RWPE2 (cell line): ENCODE measurements at regions not wholly inside any gene's neighbourhood (a gene's known extent, or its start where the extent isn't known, plus 50 kb on each side); places are given as distances from the start of the nearest gene placed in this dataset.

Source experiments
- ATAC-seq: fragments of 200-7000 bp; cut with Tn5 transposase; 3 replicates; pipeline ENCODE4 v1.9.1; 2021; ENCODE audit warnings: low read depth
- DNase-seq: peaks from one replicate; pipeline ENCODE4 v3.0.0-alpha.2; 2020; ENCODE audit warnings: low spot score
- H3K27ac ChIP-seq: fragments of 450-650 bp; 2 replicates; pipeline ENCODE4 v1.5.1; 2017; ENCODE audit warnings: mild to moderate bottlenecking; ENCODE audit not compliant: poor library complexity, severe bottlenecking
- H3K27me3 ChIP-seq: fragments of 250-450 bp; sonication (Bioruptor Pico); 2 replicates; pipeline ENCODE4 v1.5.1; 2021; ENCODE audit warnings: mild to moderate bottlenecking, moderate library complexity; ENCODE audit not compliant: insufficient read depth, poor library complexity, severe bottlenecking
- H3K36me3 ChIP-seq: fragments of 250-450 bp; sonication (Bioruptor Pico); 2 replicates; pipeline ENCODE4 v1.5.1; 2020; ENCODE audit warnings: low read depth, mild to moderate bottlenecking, moderate library complexity
- H3K4me1 ChIP-seq: fragments of 250-450 bp; sonication (Bioruptor Pico); 2 replicates; pipeline ENCODE4 v1.5.1; 2021; ENCODE audit warnings: mild to moderate bottlenecking, moderate library complexity; ENCODE audit not compliant: insufficient read depth, poor library complexity, severe bottlenecking
- H3K4me3 ChIP-seq: fragments of 250-450 bp; sonication (Bioruptor Pico); 2 replicates; pipeline ENCODE4 v1.5.1; 2021; ENCODE audit warnings: mild to moderate bottlenecking, moderate library complexity; ENCODE audit not compliant: severe bottlenecking
- H3K9me3 ChIP-seq: fragments of 250-450 bp; sonication (Bioruptor Pico); 2 replicates; pipeline ENCODE4 v1.5.1; 2021; ENCODE audit warnings: mild to moderate bottlenecking, moderate library complexity; ENCODE audit not compliant: severe bottlenecking
- TF ChIP-seq, protein P1 (sequence below): fragments of 450-650 bp; IDR thresholded peaks from one replicate; pipeline ENCODE4 v1.5.1; 2017; ENCODE audit warnings: mild to moderate bottlenecking, moderate library complexity; ENCODE audit not compliant: poor library complexity, severe bottlenecking

GRCh38 chr20:24203526-24204183 lies 215.1 kb upstream of the GGTLC1 start:
- no peak for DNase-seq
- no peak for ATAC-seq
- Histone ChIP-seq H3K27ac (no peak overlapping the region), H3K9me3 (no peaks in the 10 kb centered on the region), H3K36me3 (no peaks in the 10 kb centered on the region), H3K4me1 (no peaks in the 10 kb centered on the region), H3K4me3 (no peak overlapping the region), H3K27me3 (no peaks in the 10 kb centered on the region)
- TF ChIP-seq, protein P1, sequence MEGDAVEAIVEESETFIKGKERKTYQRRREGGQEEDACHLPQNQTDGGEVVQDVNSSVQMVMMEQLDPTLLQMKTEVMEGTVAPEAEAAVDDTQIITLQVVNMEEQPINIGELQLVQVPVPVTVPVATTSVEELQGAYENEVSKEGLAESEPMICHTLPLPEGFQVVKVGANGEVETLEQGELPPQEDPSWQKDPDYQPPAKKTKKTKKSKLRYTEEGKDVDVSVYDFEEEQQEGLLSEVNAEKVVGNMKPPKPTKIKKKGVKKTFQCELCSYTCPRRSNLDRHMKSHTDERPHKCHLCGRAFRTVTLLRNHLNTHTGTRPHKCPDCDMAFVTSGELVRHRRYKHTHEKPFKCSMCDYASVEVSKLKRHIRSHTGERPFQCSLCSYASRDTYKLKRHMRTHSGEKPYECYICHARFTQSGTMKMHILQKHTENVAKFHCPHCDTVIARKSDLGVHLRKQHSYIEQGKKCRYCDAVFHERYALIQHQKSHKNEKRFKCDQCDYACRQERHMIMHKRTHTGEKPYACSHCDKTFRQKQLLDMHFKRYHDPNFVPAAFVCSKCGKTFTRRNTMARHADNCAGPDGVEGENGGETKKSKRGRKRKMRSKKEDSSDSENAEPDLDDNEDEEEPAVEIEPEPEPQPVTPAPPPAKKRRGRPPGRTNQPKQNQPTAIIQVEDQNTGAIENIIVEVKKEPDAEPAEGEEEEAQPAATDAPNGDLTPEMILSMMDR, result no peak

- ATAC-seq (no peak), DNase-seq (no peak)
- Histone ChIP-seq H3K9me3 (no peaks in the 10 kb centered on the region), H3K27me3 (no peaks in the 10 kb centered on the region), H3K36me3 (no peaks in the 10 kb centered on the region), H3K4me1 (no peaks in the 10 kb centered on the region), H3K4me3 (no peak overlapping the region), H3K27ac (no peak overlapping the region)
- TF ChIP-seq, protein P1, result no peak
These were observed 210.9 kb upstream of the GGTLC1 start for GRCh38 chr20:24199501-24199900.

GRCh38 chr20:24194143-24194542 lies 205.6 kb upstream of the GGTLC1 start:
- ATAC-seq, result no peak
- DNase-seq, result no peak
- Histone ChIP-seq H3K4me3 (no peak overlapping the region), H3K27me3 (peaks cover 7% of the 10 kb centered on the region), H3K36me3 (no peaks in the 10 kb centered on the region), H3K9me3 (peaks cover 2% of the 10 kb centered on the region), H3K4me1 (no peaks in the 10 kb centered on the region), H3K27ac (no peak overlapping the region)
- TF ChIP-seq, protein P1, result no peak

GRCh38 chr20:24190905-24191304 lies 202.3 kb upstream of the GGTLC1 start:
- Histone ChIP-seq H3K36me3 (no peaks in the 10 kb centered on the region), H3K4me1 (no peaks in the 10 kb centered on the region), H3K9me3 (peaks cover 2% of the 10 kb centered on the region), H3K4me3 (no peak overlapping the region), H3K27ac (no peak overlapping the region), H3K27me3 (peaks cover 15% of the 10 kb centered on the region)
- ATAC-seq, result no peak
- no peak for DNase-seq
- TF ChIP-seq, protein P1, result no peak

DNA sequence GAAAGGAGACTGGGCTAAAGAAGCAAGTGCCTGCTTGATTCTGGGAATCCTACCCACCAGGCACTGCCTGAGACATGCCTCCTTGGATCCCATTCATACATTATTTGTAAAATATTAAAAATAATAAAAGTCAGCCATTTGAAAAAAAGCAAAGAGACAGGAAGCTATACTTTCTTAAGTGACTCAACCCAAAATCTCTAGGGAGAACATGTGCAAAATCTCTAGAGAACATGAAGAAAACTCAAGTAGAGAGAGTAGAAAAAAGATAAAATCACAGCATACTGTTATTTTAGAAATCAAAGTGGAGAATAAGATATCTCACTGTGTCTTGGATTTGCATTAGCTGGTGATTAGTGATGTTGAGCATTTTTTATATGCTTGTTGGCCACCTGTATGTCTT lies 197.2 kb upstream of the GGTLC1 start:
- no peak for DNase-seq
- Histone ChIP-seq H3K27me3 (peaks cover 10% of the 10 kb centered on the region), H3K36me3 (no peaks in the 10 kb centered on the region), H3K9me3 (no peaks in the 10 kb centered on the region), H3K4me3 (no peak overlapping the region), H3K27ac (no peak overlapping the region), H3K4me1 (no peaks in the 10 kb centered on the region)
- ATAC-seq, result no peak
- TF ChIP-seq, protein P1, result no peak
